ENCODE measurements at regions not wholly inside any gene's neighbourhood (a gene's known extent, or its start where the extent isn't known, plus 50 kb on each side); places are given as distances from the start of the nearest gene placed in this dataset.

- ChIA-PET POLR2A (no interaction called here), CTCF (interaction anchor here (0.6 to 1.7 kb wide), 2 partner anchors 11 to 299 kb away, joined by 3 to 8 read pairs; no protein-coding TSS in a partner anchor)
- H3K27me3 ChIP-seq (ENCODE audit: control insufficient read depth, insufficient read depth, low read length), result no peaks in the 10 kb centered on the region
- no peaks in the 10 kb centered on the region for H3K36me3 ChIP-seq (ENCODE audit: control insufficient read depth, insufficient read depth, low read length)
- DNase-seq (ENCODE audit: low read depth), result no peak
- H3K4me3 ChIP-seq (ENCODE audit: low read depth, low read length), result no peak overlapping the region
- no peak for TF ChIP-seq CTCF (IDR thresholded peaks at IDR 0.05; ENCODE audit: insufficient read depth, low read depth, low read length)
These were observed 93.0 kb upstream of the ARHGAP24 start for GRCh38 chr4:85381968-85382367.

GRCh38 chr4:85391071-85391470, 83.9 kb upstream of the ARHGAP24 start:
- POLR2A ChIA-PET, result no interaction called here
- no peak for TF ChIP-seq CTCF (IDR thresholded peaks at IDR 0.05; ENCODE audit: insufficient read depth, low read depth, low read length)
- Histone ChIP-seq H3K27me3 (ENCODE audit: control insufficient read depth, insufficient read depth, low read length) (no peaks in the 10 kb centered on the region), H3K4me3 (ENCODE audit: low read depth, low read length) (no peak overlapping the region), H3K36me3 (ENCODE audit: control insufficient read depth, insufficient read depth, low read length) (no peaks in the 10 kb centered on the region)
- no peak for DNase-seq (ENCODE audit: low read depth)
- CTCF ChIA-PET, result no interaction called here

GRCh38 chr4:85391589-85392410, 83.2 kb upstream of the ARHGAP24 start:
- H3K4me3 ChIP-seq (ENCODE audit: low read depth, low read length), result no peak overlapping the region
- POLR2A ChIA-PET, result no interaction called here
- H3K27me3 ChIP-seq (ENCODE audit: control insufficient read depth, insufficient read depth, low read length), result no peaks in the 10 kb centered on the region
- DNase-seq (ENCODE audit: low read depth), result no peak
- no peaks in the 10 kb centered on the region for H3K36me3 ChIP-seq (ENCODE audit: control insufficient read depth, insufficient read depth, low read length)
- CTCF ChIA-PET, result no interaction called here
- TF ChIP-seq CTCF (IDR thresholded peaks at IDR 0.05; ENCODE audit: insufficient read depth, low read depth, low read length), result no peak

GRCh38 chr4:85393201-85393600, 81.7 kb upstream of the ARHGAP24 start:
- DNase-seq (ENCODE audit: low read depth), result no peak
- Histone ChIP-seq H3K36me3 (ENCODE audit: control insufficient read depth, insufficient read depth, low read length) (no peaks in the 10 kb centered on the region), H3K4me3 (ENCODE audit: low read depth, low read length) (no peak overlapping the region), H3K27me3 (ENCODE audit: control insufficient read depth, insufficient read depth, low read length) (no peaks in the 10 kb centered on the region)
- no peak for TF ChIP-seq CTCF (IDR thresholded peaks at IDR 0.05; ENCODE audit: insufficient read depth, low read depth, low read length)
- ChIA-PET CTCF (no interaction called here), POLR2A (no interaction called here)

- no peak overlapping the region for H3K4me3 ChIP-seq (ENCODE audit: low read depth, low read length)
- no peaks in the 10 kb centered on the region for H3K36me3 ChIP-seq (ENCODE audit: control insufficient read depth, insufficient read depth, low read length)
- ChIA-PET CTCF (no interaction called here), POLR2A (no interaction called here)
- no peaks in the 10 kb centered on the region for H3K27me3 ChIP-seq (ENCODE audit: control insufficient read depth, insufficient read depth, low read length)
- DNase-seq (ENCODE audit: low read depth), result no peak
- no peak for TF ChIP-seq CTCF (IDR thresholded peaks at IDR 0.05; ENCODE audit: insufficient read depth, low read depth, low read length)
These were observed 76.7 kb upstream of the ARHGAP24 start for GRCh38 chr4:85398276-85398675.
